Left ventricle myocardium inferior (tissue), 1 donor: ENCODE measurements at regions not wholly inside any gene's neighbourhood (a gene's known extent, or its start where the extent isn't known, plus 50 kb on each side); places are given as distances from the start of the nearest gene placed in this dataset.

Experiments
- DNase-seq: peaks from one replicate; pipeline ENCODE4 v3.0.0-alpha.2; 2020
- H3K27ac ChIP-seq: fragments of 200-600 bp; replicated peaks from 2 replicates; pipeline ENCODE4 v1.8.0; 2021
- H3K27me3 ChIP-seq: fragments of 200-600 bp; 2 replicates; pipeline ENCODE4 v1.8.0; 2021; ENCODE audit warnings: low read depth
- H3K36me3 ChIP-seq: fragments of 200-600 bp; 2 replicates; pipeline ENCODE4 v1.8.0; 2021
- H3K4me1 ChIP-seq: fragments of 200-600 bp; 2 replicates; pipeline ENCODE4 v1.8.0; 2021
- H3K4me3 ChIP-seq: fragments of 200-600 bp; 2 replicates; pipeline ENCODE4 v1.8.0; 2021; ENCODE audit warnings: mild to moderate bottlenecking, moderate library complexity
- H3K9me3 ChIP-seq: fragments of 200-600 bp; replicated peaks from 2 replicates; pipeline ENCODE4 v1.8.0; 2021
- intact Hi-C: fragments of 100-400 bp; cut with micrococcal nuclease; formaldehyde crosslinking; loops from one replicate; pipeline ENCODE4 v1.11.0; 2022
- TF ChIP-seq, protein P1 (sequence below): fragments of 200-600 bp; IDR thresholded peaks from 2 replicates; pipeline ENCODE4 v1.8.0; 2021; ENCODE audit warnings: antibody characterized with exemption, mild to moderate bottlenecking, borderline replicate concordance
- donor health status: DM: no; HTN: yes; CAD: no; lungs with severe emphysema.

DNA sequence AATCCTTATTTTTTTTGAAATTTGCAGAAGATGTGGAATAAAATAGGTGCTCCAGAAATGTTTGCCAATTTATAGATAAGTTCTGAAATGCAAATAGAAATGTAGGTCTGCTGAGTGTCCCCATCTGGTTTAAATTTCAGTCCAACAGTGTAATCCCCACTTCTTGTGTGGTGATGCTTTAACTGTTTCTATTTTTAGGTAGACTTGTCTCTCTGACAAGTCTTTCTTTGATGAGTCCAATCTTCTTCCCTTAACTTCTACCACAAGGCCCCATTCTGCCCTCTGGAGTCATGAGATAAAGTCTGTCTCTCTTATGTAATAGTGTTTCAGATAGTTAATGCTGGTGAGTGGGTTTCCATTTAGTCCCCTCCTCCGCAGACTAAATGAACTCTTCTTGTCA, 390.4 kb downstream of the RFC3 start:
- TF ChIP-seq, protein P1, sequence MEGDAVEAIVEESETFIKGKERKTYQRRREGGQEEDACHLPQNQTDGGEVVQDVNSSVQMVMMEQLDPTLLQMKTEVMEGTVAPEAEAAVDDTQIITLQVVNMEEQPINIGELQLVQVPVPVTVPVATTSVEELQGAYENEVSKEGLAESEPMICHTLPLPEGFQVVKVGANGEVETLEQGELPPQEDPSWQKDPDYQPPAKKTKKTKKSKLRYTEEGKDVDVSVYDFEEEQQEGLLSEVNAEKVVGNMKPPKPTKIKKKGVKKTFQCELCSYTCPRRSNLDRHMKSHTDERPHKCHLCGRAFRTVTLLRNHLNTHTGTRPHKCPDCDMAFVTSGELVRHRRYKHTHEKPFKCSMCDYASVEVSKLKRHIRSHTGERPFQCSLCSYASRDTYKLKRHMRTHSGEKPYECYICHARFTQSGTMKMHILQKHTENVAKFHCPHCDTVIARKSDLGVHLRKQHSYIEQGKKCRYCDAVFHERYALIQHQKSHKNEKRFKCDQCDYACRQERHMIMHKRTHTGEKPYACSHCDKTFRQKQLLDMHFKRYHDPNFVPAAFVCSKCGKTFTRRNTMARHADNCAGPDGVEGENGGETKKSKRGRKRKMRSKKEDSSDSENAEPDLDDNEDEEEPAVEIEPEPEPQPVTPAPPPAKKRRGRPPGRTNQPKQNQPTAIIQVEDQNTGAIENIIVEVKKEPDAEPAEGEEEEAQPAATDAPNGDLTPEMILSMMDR, result no peak
- Histone ChIP-seq H3K27ac (no peak overlapping the region), H3K9me3 (peaks cover 8% of the 10 kb centered on the region), H3K36me3 (no peaks in the 10 kb centered on the region), H3K4me1 (peaks cover 12% of the 10 kb centered on the region), H3K27me3 (no peaks in the 10 kb centered on the region), H3K4me3 (no peak overlapping the region)
- intact Hi-C loops, result no loop called here
- DNase-seq, result no peak

DNA sequence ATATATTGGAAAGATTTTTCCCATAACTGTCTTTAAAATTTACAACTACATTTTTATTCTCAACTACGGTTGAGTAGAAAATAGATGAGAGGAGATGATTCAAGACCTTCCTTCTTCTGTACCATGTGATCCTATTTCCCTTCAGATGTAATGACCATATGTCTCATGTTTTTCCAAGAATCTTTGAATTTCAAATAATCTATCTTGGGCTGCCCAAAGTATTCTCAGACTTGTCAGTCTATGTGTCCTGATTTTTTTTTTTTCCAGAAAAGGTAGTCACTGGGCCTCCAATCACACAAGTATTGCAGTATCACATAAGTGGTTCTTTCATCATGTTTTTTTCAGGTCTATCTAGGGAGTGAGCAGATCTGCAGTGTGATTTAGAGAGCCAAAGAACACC, 392.4 kb downstream of the RFC3 start:
- intact Hi-C loops, result no loop called here
- TF ChIP-seq, protein P1, result no peak
- H3K9me3 ChIP-seq, result peaks cover 8% of the 10 kb centered on the region
- no peaks in the 10 kb centered on the region for H3K36me3 ChIP-seq
- DNase-seq, result no peak
- H3K27ac ChIP-seq, result no peak overlapping the region
- H3K4me1 ChIP-seq, result peaks cover 12% of the 10 kb centered on the region
- no peak overlapping the region for H3K4me3 ChIP-seq
- no peaks in the 10 kb centered on the region for H3K27me3 ChIP-seq

DNA sequence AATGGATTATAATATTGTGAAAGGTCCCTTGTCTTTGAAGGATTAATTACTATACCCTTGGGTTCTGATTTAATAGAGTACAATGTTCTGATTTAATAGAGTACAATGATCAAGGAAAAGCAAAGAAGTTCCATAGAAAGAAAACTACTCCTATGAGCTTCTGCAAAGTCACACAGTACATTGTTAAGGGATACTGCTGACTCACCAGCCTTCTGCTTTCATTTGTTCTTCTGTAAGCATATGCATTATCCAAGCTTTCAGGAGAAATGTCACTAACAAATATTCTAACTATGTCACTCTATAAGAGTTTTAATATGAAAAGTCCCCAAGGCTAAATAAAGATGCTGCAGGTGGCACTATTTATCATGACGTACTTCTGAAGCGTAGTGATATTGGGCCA, 396.7 kb downstream of the RFC3 start:
- DNase-seq, result no peak
- no peaks in the 10 kb centered on the region for H3K36me3 ChIP-seq
- intact Hi-C loops, result no loop called here
- no peak overlapping the region for H3K4me3 ChIP-seq
- TF ChIP-seq, protein P1, result no peak
- H3K27ac ChIP-seq, result no peak overlapping the region
- peaks cover 6% of the 10 kb centered on the region for H3K9me3 ChIP-seq
- H3K4me1 ChIP-seq, result no peaks in the 10 kb centered on the region
- no peaks in the 10 kb centered on the region for H3K27me3 ChIP-seq

DNA sequence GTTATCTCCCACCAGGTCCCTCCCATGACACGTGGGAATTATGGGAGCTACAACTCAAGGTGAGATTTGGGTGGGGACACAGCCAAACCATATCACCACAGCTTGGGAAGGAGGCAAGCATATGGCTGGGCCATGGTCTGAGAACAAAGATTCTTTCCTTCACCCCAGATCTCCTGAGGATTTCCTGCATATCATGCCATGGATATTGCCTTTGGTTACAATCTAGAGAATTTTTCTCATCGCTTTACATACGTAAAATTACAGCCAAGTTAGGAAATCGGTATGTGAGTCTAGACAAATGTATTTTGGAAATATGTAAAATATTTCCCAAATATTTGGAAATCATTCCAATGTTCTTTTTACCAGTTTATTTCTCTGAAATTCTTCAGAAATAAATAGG, 398.3 kb downstream of the RFC3 start:
- H3K4me1 ChIP-seq, result no peaks in the 10 kb centered on the region
- H3K9me3 ChIP-seq, result peaks cover 6% of the 10 kb centered on the region
- H3K36me3 ChIP-seq, result no peaks in the 10 kb centered on the region
- DNase-seq, result no peak
- intact Hi-C loops, result no loop called here
- H3K4me3 ChIP-seq, result no peak overlapping the region
- TF ChIP-seq, protein P1, result no peak
- H3K27ac ChIP-seq, result no peak overlapping the region
- no peaks in the 10 kb centered on the region for H3K27me3 ChIP-seq

DNA sequence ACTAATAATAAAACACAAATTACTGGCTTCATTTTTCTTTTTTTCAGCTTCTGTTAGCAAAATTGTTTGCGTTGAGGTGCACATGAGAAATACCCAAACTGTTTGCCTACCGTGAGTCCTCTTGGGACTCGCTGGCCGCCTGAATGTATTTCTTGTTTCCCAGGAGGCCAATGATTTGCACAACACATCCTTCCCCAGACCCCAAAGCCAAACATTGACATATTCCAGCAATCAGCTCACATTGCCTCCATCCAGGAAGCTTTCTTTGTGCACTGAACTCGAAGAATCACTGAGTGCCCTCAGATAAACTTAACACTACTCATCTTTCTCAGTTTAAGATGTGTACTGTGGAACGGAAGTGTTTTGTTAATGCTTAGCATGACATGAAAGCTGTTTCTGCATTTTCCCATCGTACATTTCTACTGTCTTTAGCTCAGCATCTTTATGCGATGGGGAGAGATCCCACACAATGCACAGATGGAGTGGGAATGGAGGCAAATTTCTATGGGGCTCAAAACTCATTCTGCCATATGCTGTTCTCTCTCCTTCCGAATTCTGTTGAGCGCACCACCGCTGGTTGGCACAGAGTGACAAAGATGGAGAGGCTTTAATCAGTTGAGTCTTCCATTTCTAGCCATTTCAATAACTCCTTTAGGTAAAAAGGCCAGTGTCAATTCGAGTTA, 399.5 kb downstream of the RFC3 start:
- Histone ChIP-seq H3K27me3 (no peaks in the 10 kb centered on the region), H3K9me3 (peaks cover 6% of the 10 kb centered on the region), H3K27ac (no peak overlapping the region), H3K4me1 (no peaks in the 10 kb centered on the region), H3K36me3 (no peaks in the 10 kb centered on the region), H3K4me3 (no peak overlapping the region)
- TF ChIP-seq, protein P1, result no peak
- no peak for DNase-seq
- intact Hi-C loops, result no loop called here
